ENCODE measurements at regions not wholly inside any gene's neighbourhood (a gene's known extent, or its start where the extent isn't known, plus 50 kb on each side); places are given as distances from the start of the nearest gene placed in this dataset.

GRCh38 chr2:207226671-207227061 is 60.9 kb upstream of the KLF7 start:
- Histone ChIP-seq H3K27ac (no peak overlapping the region), H3K4me1 (no peaks in the 10 kb centered on the region), H3K36me3 (no peaks in the 10 kb centered on the region), H3K9me3 (no peaks in the 10 kb centered on the region), H3K4me3 (no peak overlapping the region), H3K27me3 (no peaks in the 10 kb centered on the region)
- TF ChIP-seq POLR2A (IDR thresholded peaks at IDR 0.05) (no peak), POLR2AphosphoS5 (IDR thresholded peaks at IDR 0.05) (no peak), CTCF (IDR thresholded peaks at IDR 0.05) (no peak)
- no peak for DNase-seq (ENCODE audit: low spot score in 2 of 2)
- intact Hi-C loops (cut with DNase I; ENCODE audit: low total_unique reads) = no loop called here

GRCh38 chr2:207227062-207227748 is 61.5 kb upstream of the KLF7 start:
- H3K27ac ChIP-seq = no peak overlapping the region
- H3K36me3 ChIP-seq = no peaks in the 10 kb centered on the region
- intact Hi-C loops (cut with DNase I; ENCODE audit: low total_unique reads) = no loop called here
- no peaks in the 10 kb centered on the region for H3K4me1 ChIP-seq
- TF ChIP-seq CTCF (IDR thresholded peaks at IDR 0.05) = no peak
- no peak for TF ChIP-seq POLR2A (IDR thresholded peaks at IDR 0.05)
- TF ChIP-seq POLR2AphosphoS5 (IDR thresholded peaks at IDR 0.05) = no peak
- H3K27me3 ChIP-seq = no peaks in the 10 kb centered on the region
- no peaks in the 10 kb centered on the region for H3K9me3 ChIP-seq
- H3K4me3 ChIP-seq = no peak overlapping the region
- no peak for DNase-seq (ENCODE audit: low spot score in 2 of 2)

GRCh38 chr2:207227749-207228145 is 62.0 kb upstream of the KLF7 start:
- intact Hi-C loops (cut with DNase I; ENCODE audit: low total_unique reads) = no loop called here
- Histone ChIP-seq H3K27ac (no peak overlapping the region), H3K4me1 (no peaks in the 10 kb centered on the region), H3K36me3 (no peaks in the 10 kb centered on the region), H3K4me3 (no peak overlapping the region), H3K9me3 (no peaks in the 10 kb centered on the region), H3K27me3 (no peaks in the 10 kb centered on the region)
- no peak for DNase-seq (ENCODE audit: low spot score in 2 of 2)
- no peak for TF ChIP-seq CTCF (IDR thresholded peaks at IDR 0.05)
- no peak for TF ChIP-seq POLR2AphosphoS5 (IDR thresholded peaks at IDR 0.05)
- no peak for TF ChIP-seq POLR2A (IDR thresholded peaks at IDR 0.05)

- no peaks in the 10 kb centered on the region for H3K4me1 ChIP-seq
- intact Hi-C loops (cut with DNase I; ENCODE audit: low total_unique reads) = no loop called here
These were observed 62.7 kb upstream of the KLF7 start for GRCh38 chr2:207228402-207228801.

GRCh38 chr2:207229161-207229560 is 63.4 kb upstream of the KLF7 start:
- Histone ChIP-seq H3K4me1 (no peaks in the 10 kb centered on the region), H3K4me3 (no peak overlapping the region), H3K27ac (no peak overlapping the region), H3K9me3 (no peaks in the 10 kb centered on the region), H3K36me3 (no peaks in the 10 kb centered on the region), H3K27me3 (no peaks in the 10 kb centered on the region)
- intact Hi-C loops (cut with DNase I; ENCODE audit: low total_unique reads) = no loop called here
- no peak for DNase-seq (ENCODE audit: low spot score in 2 of 2)
- TF ChIP-seq POLR2AphosphoS5 (IDR thresholded peaks at IDR 0.05) (no peak), POLR2A (IDR thresholded peaks at IDR 0.05) (no peak), CTCF (IDR thresholded peaks at IDR 0.05) (no peak)

More at GRCh38 chr2:207228402-207228801, 62.7 kb upstream of the KLF7 start:
- H3K9me3 ChIP-seq = no peaks in the 10 kb centered on the region
- no peaks in the 10 kb centered on the region for H3K27me3 ChIP-seq
- no peak for DNase-seq (ENCODE audit: low spot score in 2 of 2)
- H3K4me3 ChIP-seq = no peak overlapping the region
- no peak for TF ChIP-seq POLR2AphosphoS5 (IDR thresholded peaks at IDR 0.05)
- no peak for TF ChIP-seq POLR2A (IDR thresholded peaks at IDR 0.05)
- TF ChIP-seq CTCF (IDR thresholded peaks at IDR 0.05) = no peak
- H3K36me3 ChIP-seq = no peaks in the 10 kb centered on the region
- no peak overlapping the region for H3K27ac ChIP-seq

Measured in breast epithelium (tissue), 4 donors.